ENCODE measurements at regions not wholly inside any gene's neighbourhood (a gene's known extent, or its start where the extent isn't known, plus 50 kb on each side); places are given as distances from the start of the nearest gene placed in this dataset.

- DNase-seq, result no peak
Measured at GRCh38 chr9:91102269-91102668, 259.4 kb downstream of the AUH start.

- no peak for DNase-seq
Measured at GRCh38 chr9:91103931-91104330, 257.8 kb downstream of the AUH start.

- DNase-seq, result no peak
Measured at GRCh38 chr9:91106415-91107081, 255.2 kb downstream of the AUH start.

- no peak for DNase-seq
Measured at GRCh38 chr9:91111226-91111625, 250.5 kb downstream of the AUH start.

- no peak for DNase-seq
Measured at GRCh38 chr9:91111876-91112275, 249.8 kb downstream of the AUH start.

GRCh38 chr9:91113016-91113415 is 248.7 kb downstream of the AUH start:
- DNase-seq, result no peak

GRCh38 chr9:91114450-91114849 is 247.3 kb downstream of the AUH start:
- DNase-seq, result no peak

GRCh38 chr9:91116211-91116610 is 245.5 kb downstream of the AUH start:
- no peak for DNase-seq

GRCh38 chr9:91116711-91117110 is 245.0 kb downstream of the AUH start:
- no peak for DNase-seq

GRCh38 chr9:91117474-91117891 is 244.2 kb downstream of the AUH start:
- no peak for DNase-seq

GRCh38 chr9:91117959-91118703 is 243.6 kb downstream of the AUH start:
- DNase-seq, result no peak

- DNase-seq, result no peak
Measured at GRCh38 chr9:91118704-91119025, 243.1 kb downstream of the AUH start.

GRCh38 chr9:91119142-91119541 is 242.6 kb downstream of the AUH start:
- DNase-seq, result no peak

- no peak for DNase-seq
Measured at GRCh38 chr9:91119679-91120078, 242.0 kb downstream of the AUH start.

GRCh38 chr9:91120200-91120599 is 241.5 kb downstream of the AUH start:
- no peak for DNase-seq

GRCh38 chr9:91122755-91123154 is 239.0 kb downstream of the AUH start:
- DNase-seq, result no peak

- DNase-seq, result no peak
Measured at GRCh38 chr9:91126761-91127445, 234.8 kb downstream of the AUH start.

- no peak for DNase-seq
Measured at GRCh38 chr9:91127653-91128052, 234.1 kb downstream of the AUH start.

GRCh38 chr9:91130796-91131318 is 230.9 kb downstream of the AUH start:
- no peak for DNase-seq

GRCh38 chr9:91131433-91131839 is 230.3 kb downstream of the AUH start:
- peak in 1 of 4 experiments; percentile 17 for DNase-seq

GRCh38 chr9:91132576-91133073 is 229.1 kb downstream of the AUH start:
- DNase-seq, result no peak

- DNase-seq, result no peak
Measured at GRCh38 chr9:91134608-91135007, 227.1 kb downstream of the AUH start.

GRCh38 chr9:91137391-91137790 is 224.3 kb downstream of the AUH start:
- no peak for DNase-seq

GRCh38 chr9:91138760-91139159 is 223.0 kb downstream of the AUH start:
- DNase-seq, result no peak

Measured in activated CD4-positive, CD25-positive, alpha-beta regulatory T cell (primary cell).